ENCODE measurements at regions not wholly inside any gene's neighbourhood (a gene's known extent, or its start where the extent isn't known, plus 50 kb on each side); places are given as distances from the start of the nearest gene placed in this dataset.

GRCh38 chr6:66340736-66341135, 633.7 kb upstream of the EYS start:
- TF ChIP-seq, protein P1, sequence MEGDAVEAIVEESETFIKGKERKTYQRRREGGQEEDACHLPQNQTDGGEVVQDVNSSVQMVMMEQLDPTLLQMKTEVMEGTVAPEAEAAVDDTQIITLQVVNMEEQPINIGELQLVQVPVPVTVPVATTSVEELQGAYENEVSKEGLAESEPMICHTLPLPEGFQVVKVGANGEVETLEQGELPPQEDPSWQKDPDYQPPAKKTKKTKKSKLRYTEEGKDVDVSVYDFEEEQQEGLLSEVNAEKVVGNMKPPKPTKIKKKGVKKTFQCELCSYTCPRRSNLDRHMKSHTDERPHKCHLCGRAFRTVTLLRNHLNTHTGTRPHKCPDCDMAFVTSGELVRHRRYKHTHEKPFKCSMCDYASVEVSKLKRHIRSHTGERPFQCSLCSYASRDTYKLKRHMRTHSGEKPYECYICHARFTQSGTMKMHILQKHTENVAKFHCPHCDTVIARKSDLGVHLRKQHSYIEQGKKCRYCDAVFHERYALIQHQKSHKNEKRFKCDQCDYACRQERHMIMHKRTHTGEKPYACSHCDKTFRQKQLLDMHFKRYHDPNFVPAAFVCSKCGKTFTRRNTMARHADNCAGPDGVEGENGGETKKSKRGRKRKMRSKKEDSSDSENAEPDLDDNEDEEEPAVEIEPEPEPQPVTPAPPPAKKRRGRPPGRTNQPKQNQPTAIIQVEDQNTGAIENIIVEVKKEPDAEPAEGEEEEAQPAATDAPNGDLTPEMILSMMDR (IDR thresholded peaks at IDR 0.05), result no peak
- TF ChIP-seq POLR2AphosphoS5 (IDR thresholded peaks at IDR 0.05; ENCODE audit: insufficient read depth in 1 of 2, low read depth in 1 of 2), result no peak
- no peak for TF ChIP-seq POLR2A (IDR thresholded peaks at IDR 0.05)

All from vagina (tissue), 2 donors.